HG02610 (cell line): ENCODE measurements at regions not wholly inside any gene's neighbourhood (a gene's known extent, or its start where the extent isn't known, plus 50 kb on each side); places are given as distances from the start of the nearest gene placed in this dataset.

Experiments
- ATAC-seq: cut with Tn5 transposase; IDR thresholded peaks from one replicate; pipeline ENCODE4 v1.9.1; 2021; ENCODE audit warnings: mild to moderate bottlenecking, moderate library complexity; ENCODE audit not compliant: unreplicated experiment

- ATAC-seq: no peak
Observed at GRCh38 chr4:95672811-95673210, 124.0 kb upstream of the UNC5C start.

- ATAC-seq: no peak
Observed at GRCh38 chr4:95660719-95661118, 111.9 kb upstream of the UNC5C start.

- ATAC-seq: no peak
Observed at GRCh38 chr4:95651891-95652290, 103.1 kb upstream of the UNC5C start.

GRCh38 chr4:95644417-95644816 is 95.6 kb upstream of the UNC5C start:
- no peak for ATAC-seq

- no peak for ATAC-seq
Observed at GRCh38 chr4:95643627-95644026, 94.9 kb upstream of the UNC5C start.

GRCh38 chr4:95641571-95641970 is 92.8 kb upstream of the UNC5C start:
- no peak for ATAC-seq

- ATAC-seq: no peak
Observed at GRCh38 chr4:95640311-95640710, 91.5 kb upstream of the UNC5C start.

- no peak for ATAC-seq
Observed at GRCh38 chr4:95638920-95639501, 90.2 kb upstream of the UNC5C start.

GRCh38 chr4:95637043-95637600 is 88.3 kb upstream of the UNC5C start:
- no peak for ATAC-seq

GRCh38 chr4:95636061-95636460 is 87.3 kb upstream of the UNC5C start:
- no peak for ATAC-seq

GRCh38 chr4:95627709-95628108 is 78.9 kb upstream of the UNC5C start:
- no peak for ATAC-seq

- ATAC-seq: no peak
Observed at GRCh38 chr4:95627024-95627605, 78.3 kb upstream of the UNC5C start.

GRCh38 chr4:95625020-95625419 is 76.2 kb upstream of the UNC5C start:
- ATAC-seq: no peak

- no peak for ATAC-seq
Observed at GRCh38 chr4:95619525-95620443, 71.0 kb upstream of the UNC5C start.

GRCh38 chr4:95614684-95615205 is 66.0 kb upstream of the UNC5C start:
- no peak for ATAC-seq

GRCh38 chr4:95610061-95610569 is 61.3 kb upstream of the UNC5C start:
- no peak for ATAC-seq

- ATAC-seq: no peak
Observed at GRCh38 chr4:95606739-95607138, 58.0 kb upstream of the UNC5C start.

- no peak for ATAC-seq
Observed at GRCh38 chr4:95603393-95603792, 54.6 kb upstream of the UNC5C start.

- ATAC-seq: no peak
Observed at GRCh38 chr4:95602872-95603271, 54.1 kb upstream of the UNC5C start.

GRCh38 chr4:95601356-95601755 is 52.6 kb upstream of the UNC5C start:
- ATAC-seq: no peak

GRCh38 chr4:95599777-95600400 is 51.1 kb upstream of the UNC5C start:
- ATAC-seq: peak; percentile 90
